Body of pancreas (tissue), 4 donors: ENCODE measurements at regions not wholly inside any gene's neighbourhood (a gene's known extent, or its start where the extent isn't known, plus 50 kb on each side); places are given as distances from the start of the nearest gene placed in this dataset.

Source experiments
- CTCF ChIP-seq, 7 experiments: fragments of 450-650 bp in 4 of 7; fragments of 200-600 bp in 3 of 7; sonication (generic) in 3 of 7; IDR thresholded peaks; one replicate each; pipeline ENCODE4 v1.5.1; 2016 to 2019; ENCODE audit warnings: antibody characterized with exemption in 7 of 7
- POLR2A ChIP-seq, 3 donors: fragments of 450-650 bp; IDR thresholded peaks; one replicate each; pipeline ENCODE4 v1.6.1; 2016; ENCODE audit warnings: antibody characterized with exemption in 3 of 3, mild to moderate bottlenecking in 2 of 3

GRCh38 chr5:98072921-98073320 is 700.5 kb upstream of the RGMB start:
- TF ChIP-seq POLR2A (IDR thresholded peaks at IDR 0.05) (no peak), CTCF (IDR thresholded peaks at IDR 0.05) (no peak)
